ENCODE measurements at regions not wholly inside any gene's neighbourhood (a gene's known extent, or its start where the extent isn't known, plus 50 kb on each side); places are given as distances from the start of the nearest gene placed in this dataset.

DNA sequence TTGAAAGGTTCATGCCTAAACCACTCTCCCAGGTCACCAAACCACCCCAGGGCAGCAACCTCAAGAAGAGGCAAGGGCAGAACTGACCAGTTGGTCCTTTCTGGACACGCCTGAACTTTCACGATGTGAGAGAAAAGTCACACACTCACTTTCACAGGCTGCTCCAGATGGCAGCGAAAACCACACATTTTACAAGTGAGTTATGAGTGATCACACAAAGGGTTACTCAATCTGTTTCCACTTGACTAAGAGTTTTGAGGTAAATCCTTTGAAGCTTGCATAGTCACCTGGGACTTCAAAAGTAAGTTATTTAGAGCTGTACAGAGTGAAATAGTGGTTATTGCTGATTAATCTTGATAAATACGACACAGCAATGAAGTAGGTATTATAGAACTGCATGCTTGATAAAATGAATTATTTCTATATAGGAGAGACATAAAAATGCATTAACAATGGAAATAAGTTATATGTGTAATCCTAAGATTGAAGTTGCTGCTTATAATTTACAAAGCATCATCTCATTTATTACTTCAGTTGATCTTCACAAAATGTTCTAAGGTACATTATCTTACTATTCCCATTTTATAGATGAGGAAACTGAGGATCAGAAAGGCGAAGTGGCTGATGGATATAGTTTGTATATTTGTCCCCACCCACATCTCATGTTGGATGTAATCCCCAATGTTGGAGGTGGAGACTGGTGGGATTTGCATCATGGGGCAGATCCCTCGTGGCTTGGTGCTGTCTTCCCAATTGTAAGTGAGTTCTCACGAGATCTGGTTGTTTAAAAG lies 103.0 kb upstream of the KLF3 start:
- DNase-seq, result peak; percentile 17
- peak; percentile 89 for ATAC-seq

GRCh38 chr4:38562751-38563198 lies 101.2 kb upstream of the KLF3 start:
- ATAC-seq (no peak), DNase-seq (no peak)

- ATAC-seq, result no peak
- DNase-seq, result no peak
Measured at GRCh38 chr4:38563707-38564495, 100.1 kb upstream of the KLF3 start.

GRCh38 chr4:38565271-38566199 lies 98.5 kb upstream of the KLF3 start:
- DNase-seq (no peak), ATAC-seq (no peak)

DNA sequence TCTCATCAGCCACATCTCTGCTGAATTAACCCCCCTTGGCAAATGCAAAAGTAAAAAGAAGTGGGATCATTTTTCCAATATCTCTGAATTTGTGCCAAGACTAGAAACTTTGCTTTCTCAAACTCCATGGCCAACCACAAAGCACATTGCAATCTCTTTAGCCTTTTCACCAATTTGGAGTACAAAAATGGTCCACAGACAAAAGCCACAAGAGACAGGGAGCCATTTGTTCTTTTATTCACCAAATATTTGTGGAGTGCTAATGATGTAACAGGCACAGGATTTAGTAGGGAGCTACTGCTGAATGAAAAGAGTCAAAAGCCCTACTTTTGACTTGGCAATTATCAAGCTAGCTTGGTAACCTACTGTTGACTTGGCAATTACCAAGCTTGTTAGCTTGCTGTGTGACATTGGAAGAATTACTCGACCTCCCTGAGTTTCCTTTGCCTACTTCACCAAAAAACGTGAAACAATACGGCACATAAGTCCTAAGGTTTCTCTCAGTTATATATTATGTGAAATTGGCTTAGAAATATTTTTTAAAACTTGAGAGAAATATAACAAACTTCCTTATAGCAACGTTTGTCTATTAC lies 97.1 kb upstream of the KLF3 start:
- DNase-seq (no peak), ATAC-seq (no peak)

DNA sequence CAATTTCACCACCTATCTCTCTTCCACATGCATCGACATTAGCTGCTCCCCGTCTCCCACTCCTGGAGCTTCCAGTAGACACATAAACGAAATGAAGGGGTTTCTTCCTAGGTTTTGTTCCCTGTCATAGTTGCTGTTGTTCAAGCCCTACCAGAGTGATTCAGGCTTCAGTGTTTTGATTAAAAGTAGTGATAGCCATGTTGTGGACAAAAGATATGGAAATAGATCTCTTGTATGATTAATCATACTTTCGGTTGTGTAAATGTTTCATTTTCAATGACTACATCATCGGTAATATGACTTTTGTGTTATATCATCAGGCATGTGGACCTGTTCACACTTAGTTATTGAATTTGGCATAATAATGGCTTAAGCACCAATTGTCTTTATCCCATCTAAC lies 96.5 kb upstream of the KLF3 start:
- ATAC-seq, result no peak
- DNase-seq, result no peak

- ATAC-seq (no peak), DNase-seq (no peak)
Measured at GRCh38 chr4:38568768-38569167, 95.2 kb upstream of the KLF3 start.

GRCh38 chr4:38570647-38571276 lies 93.2 kb upstream of the KLF3 start:
- no peak for ATAC-seq

GRCh38 chr4:38572793-38573192 lies 91.2 kb upstream of the KLF3 start:
- no peak for ATAC-seq
- DNase-seq, result no peak

More at GRCh38 chr4:38570647-38571276, 93.2 kb upstream of the KLF3 start:
- DNase-seq, result no peak

DNA sequence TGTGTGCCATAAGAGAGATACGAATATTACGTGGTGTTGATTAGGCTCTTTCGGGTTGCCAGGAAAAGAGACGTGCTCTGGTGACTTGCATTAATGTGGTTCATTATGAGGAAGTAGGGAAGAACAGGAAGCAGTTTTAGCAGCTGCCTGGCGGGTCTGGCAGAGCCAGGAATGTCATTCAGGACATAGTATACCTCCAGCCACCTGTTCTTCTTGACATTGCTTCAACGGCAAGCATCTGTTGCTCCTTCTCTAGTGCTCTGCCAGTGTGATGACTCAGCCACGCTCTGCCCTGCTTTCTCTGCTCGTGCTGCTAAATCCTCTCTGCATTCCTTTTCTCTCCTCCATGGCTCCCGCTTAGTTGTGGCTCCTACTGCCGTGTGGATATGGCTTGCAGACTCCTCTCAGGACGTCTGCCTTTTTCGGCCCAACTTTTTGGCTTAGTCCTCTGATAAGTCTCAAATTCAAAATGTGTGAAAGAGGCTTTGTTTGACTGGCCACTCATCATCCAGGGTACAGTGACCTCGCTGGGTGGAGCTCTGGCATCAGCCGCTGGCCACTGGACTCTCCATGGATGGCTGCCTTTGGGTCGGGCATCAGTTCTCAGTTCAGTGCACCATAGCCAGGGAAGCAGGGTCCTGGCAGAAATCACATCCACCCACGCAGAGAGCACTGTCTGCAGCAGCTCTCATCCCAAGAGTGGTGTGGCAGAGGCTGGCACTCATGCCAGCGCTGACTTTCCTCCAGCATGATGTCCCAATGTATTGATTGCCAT lies 89.3 kb upstream of the KLF3 start:
- DNase-seq, result no peak
- ATAC-seq, result no peak

DNA sequence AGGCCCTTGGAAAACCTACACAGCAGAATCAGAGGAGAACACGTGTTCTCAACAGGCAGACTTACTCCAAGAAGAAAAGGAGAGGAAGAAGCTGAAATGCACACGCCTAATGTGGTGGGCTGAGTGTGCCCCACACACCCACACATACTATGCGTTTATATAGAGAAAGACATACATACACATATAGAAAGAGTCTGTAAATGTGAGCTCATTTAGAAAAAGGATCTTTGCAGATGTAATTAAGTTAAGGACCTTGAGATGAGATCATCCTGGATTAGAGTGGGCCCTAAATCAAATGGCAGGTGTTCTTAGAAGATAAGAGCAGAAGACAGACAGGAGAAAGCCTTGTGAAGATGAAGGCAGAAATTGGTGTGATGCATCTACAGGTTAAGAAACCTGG lies 87.2 kb upstream of the KLF3 start:
- ATAC-seq (no peak), DNase-seq (no peak)

DNA sequence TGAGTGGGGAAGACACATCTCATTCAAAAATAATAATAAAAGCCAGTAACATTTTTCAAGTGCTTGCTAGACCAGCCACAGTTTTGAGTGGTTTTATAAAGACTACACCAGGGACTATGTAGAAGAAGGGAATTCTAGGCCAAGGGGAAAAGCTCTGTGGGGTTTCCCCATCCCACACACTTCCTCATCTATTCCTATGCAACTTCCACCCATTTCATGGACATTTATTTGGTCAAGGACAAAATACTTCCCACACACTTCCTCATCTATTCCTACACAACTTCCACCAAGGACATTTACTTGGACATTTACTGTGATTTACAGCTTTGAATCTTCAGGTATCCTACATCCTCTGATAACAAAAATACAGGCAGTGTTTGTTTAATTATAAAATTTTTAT lies 86.5 kb upstream of the KLF3 start:
- DNase-seq, result no peak
- no peak for ATAC-seq

DNA sequence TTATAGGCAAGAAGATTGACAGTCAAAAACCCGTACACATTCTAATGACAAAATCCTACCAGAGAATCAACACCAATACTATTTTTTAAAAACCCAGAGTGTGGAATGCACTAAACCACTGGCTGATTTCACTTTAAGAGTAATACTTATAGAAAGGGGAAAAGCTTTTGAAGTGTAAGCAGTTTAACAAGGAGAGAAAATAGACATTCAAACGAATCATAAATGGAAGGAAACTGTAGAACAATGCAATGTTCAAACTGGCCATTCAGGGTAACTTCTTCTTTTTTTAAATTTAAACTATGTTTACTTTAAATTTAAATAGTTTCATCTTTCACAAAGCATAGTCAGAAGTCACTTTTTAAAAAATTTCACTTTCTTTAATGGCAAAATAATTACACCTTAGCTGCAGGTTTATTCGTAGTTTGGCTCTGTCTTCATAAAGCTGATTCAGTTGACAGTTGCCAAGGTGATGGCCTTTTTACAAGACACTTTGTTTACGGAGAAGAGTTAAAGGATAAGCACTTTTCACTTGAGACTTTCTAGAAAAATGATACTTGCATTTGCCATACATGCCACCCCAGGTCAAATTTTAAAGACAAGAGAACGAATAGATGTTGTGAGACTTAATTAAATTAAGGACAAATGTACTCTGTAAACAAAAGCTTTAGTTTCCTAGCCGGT lies 82.4 kb upstream of the KLF3 start:
- DNase-seq, result no peak
- no peak for ATAC-seq

DNA sequence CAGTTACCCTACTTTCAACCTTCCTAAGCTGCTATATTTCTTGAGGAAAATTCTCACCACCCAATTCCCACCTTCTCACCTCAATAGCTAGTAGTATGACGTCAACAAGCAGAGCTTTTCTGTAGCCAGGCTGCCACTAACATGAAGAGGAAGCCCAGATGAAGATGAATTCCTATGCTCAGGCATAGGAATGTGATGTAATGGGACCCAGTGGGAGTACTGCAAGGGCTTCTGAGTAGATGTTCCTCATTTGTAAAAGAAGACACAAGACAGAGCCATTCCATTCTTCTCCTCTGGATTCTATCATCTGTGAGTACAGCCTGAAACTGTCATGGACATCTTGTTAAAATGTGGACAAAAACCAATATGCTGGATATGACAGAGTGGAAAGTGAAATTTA lies 81.6 kb upstream of the KLF3 start:
- ATAC-seq (no peak), DNase-seq (no peak)

GRCh38 chr4:38582889-38583470 lies 81.0 kb upstream of the KLF3 start:
- DNase-seq, result peak; percentile 34
- peak; percentile 91 for ATAC-seq

GRCh38 chr4:38585871-38586270 lies 78.1 kb upstream of the KLF3 start:
- ATAC-seq (no peak), DNase-seq (no peak)

- DNase-seq, result no peak
- ATAC-seq, result no peak
Measured at GRCh38 chr4:38587106-38587505, 76.9 kb upstream of the KLF3 start.

DNA sequence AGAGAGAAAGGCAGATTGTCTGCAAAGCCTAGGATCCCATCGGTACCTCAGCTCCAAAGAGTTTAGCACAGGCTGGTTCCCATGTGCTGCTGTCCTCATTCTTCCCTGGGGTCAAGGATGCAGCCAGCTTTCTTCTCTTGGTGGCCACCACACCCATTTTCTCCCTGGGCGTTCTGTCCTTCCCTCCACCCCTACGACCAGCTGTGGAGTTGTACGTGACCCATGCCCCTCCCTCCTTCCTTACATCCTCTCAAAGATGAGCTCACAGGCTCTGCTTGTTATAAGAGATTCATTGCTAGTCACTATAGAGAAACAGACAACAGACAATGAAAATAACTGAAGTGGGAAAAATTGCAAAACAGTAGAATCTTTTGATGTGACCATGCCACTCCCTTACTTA lies 74.0 kb upstream of the KLF3 start:
- DNase-seq (no peak), ATAC-seq (no peak)

DNA sequence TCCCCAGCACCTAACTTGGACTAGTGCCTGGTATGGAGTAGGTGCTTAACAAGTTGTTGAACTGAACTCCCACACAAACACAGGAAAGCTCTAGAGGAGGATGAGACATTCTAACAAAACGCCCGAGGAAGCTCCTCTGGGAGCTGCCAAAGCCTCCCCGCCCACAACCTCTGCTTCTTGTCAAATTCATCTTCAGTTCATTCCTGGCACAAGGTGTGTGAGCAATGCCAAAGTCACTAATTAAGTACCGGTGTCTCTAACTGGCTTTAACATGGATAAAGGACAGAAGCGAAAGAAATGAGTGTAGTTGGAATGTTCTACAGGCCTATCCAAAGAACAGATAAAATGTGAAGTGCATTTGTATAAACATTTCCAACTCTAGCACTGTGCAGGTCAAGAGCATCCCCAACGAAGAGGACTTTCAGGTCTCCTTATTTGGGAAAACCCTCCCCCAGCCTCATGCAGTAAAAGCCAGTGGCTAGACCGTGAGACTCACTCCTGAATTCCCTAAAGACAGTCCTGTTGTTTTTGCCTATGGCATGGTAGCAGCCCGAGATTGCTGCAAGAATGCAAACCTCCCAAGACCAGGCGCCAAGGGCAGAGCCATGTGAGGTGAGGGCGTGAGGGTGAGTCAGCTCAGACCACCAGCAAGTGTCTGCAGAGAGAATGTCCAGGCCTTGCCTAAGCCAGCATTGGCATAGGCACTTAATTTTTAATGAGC lies 72.2 kb upstream of the KLF3 start:
- DNase-seq (no peak), ATAC-seq (no peak)

Data from stimulated activated naive CD8-positive, alpha-beta T cell treated with anti-CD3 and anti-CD28 coated beads, Interleukin-15, Interleukin-2, amounts not matched to agents 100 U/mL and 50 U/mL, for 24 hours (primary cell).